Heart left ventricle (tissue), 16 donors: ENCODE measurements at regions not wholly inside any gene's neighbourhood (a gene's known extent, or its start where the extent isn't known, plus 50 kb on each side); places are given as distances from the start of the nearest gene placed in this dataset.
A peak's percentile ranks its signal among the peaks of the same experiment; 100 is the strongest.

Experiments used
- ATAC-seq, 4 donors: fragments of 200-7000 bp; cut with Tn5 transposase; one replicate each; pipeline ENCODE4 v1.9.1; 2020 to 2022; ENCODE audit warnings: moderate library complexity in 4 of 4, mild to moderate bottlenecking in 3 of 4, moderate number of reproducible peaks in 1 of 4
- DNase-seq, 5 donors: peaks; one replicate each; pipeline ENCODE4 v3.0.0-alpha.2; 2020
- H3K27ac ChIP-seq, 12 donors: fragments of 200-600 bp; sonication (generic) in 4 of 12; one replicate each; pipeline versions ENCODE4 v1.5.0 to v1.8.0; 2016 to 2022; ENCODE audit warnings: mild to moderate bottlenecking in 2 of 12
- H3K27me3 ChIP-seq, 9 donors: fragments of 200-600 bp; sonication (generic) in 2 of 9; one replicate each; pipeline versions ENCODE4 v1.5.1 to v1.8.0; 2016 to 2022; ENCODE audit warnings: mild to moderate bottlenecking in 3 of 9
- H3K36me3 ChIP-seq, 9 donors: fragments of 200-600 bp; sonication (generic) in 2 of 9; one replicate each; pipeline versions ENCODE4 v1.5.0 to v1.8.0; 2018 to 2022; ENCODE audit warnings: mild to moderate bottlenecking in 2 of 9
- H3K4me1 ChIP-seq, 12 donors: fragments of 200-600 bp; sonication (generic) in 4 of 12; one replicate each; pipeline versions ENCODE4 v1.5.0 to v1.8.0; 2016 to 2022; ENCODE audit warnings: mild to moderate bottlenecking in 3 of 12
- H3K4me3 ChIP-seq, 12 donors: fragments of 200-600 bp; sonication (generic) in 4 of 12; one replicate each; pipeline versions ENCODE4 v1.5.0 to v1.8.0; 2017 to 2022; ENCODE audit warnings: mild to moderate bottlenecking in 9 of 12, moderate library complexity in 4 of 12
- H3K9me3 ChIP-seq, 12 donors: fragments of 200-600 bp; sonication (generic) in 4 of 12; one replicate each; pipeline versions ENCODE4 v1.5.0 to v1.8.0; 2016 to 2022; ENCODE audit warnings: mild to moderate bottlenecking in 1 of 12
- CTCF ChIP-seq, 12 donors: fragments of 200-600 bp; sonication (generic) in 4 of 12; IDR thresholded peaks; one replicate each; pipeline versions ENCODE4 v1.5.0 to v1.8.0; 2018 to 2022; ENCODE audit warnings: antibody characterized with exemption in 12 of 12, mild to moderate bottlenecking in 5 of 12
- POLR2A ChIP-seq, 2 donors: fragments of 450-650 bp; IDR thresholded peaks; one replicate each; pipeline ENCODE4 v1.6.1; 2017; ENCODE audit warnings: antibody characterized with exemption in 2 of 2, mild to moderate bottlenecking in 2 of 2, moderate library complexity in 2 of 2
- WGBS, 4 donors: extraction: QIAGEN DNeasy Blood & Tissue Kit in 2 of 4; methylation state at CpG; one replicate each; pipeline versions ENCODE4 v1.1.5 to v1.1.7; 2013 to 2018; 5-methylcytosine and 5-hydroxymethylcytosine counted together
- intact Hi-C, 10 donors: fragments of 100-400 bp; cut with DNase I; formaldehyde crosslinking; loops; one replicate each; pipeline versions ENCODE4 v1.11.1 to v1.14.2; 2022
- donor health status: ischemic (EF 13 %, LVEDD 7.1; RV severe dilation, severe dysfunction).
- donor health status: healthy with polysubstance abuse.
- donor health status: DM: no; HTN: yes; CAD: no.
- donor health status: DM: no; HTN: no; CAD: no.
- donor health status: ischemic (EF 25% LVEDD 6.9; RV normal size, moderate dysfunction).
- donor health status: ischemic (EF 25% LVEDD 5.7; RV mildly dilated, moderate dysfunction).
- donor health status: healthy.
- donor health status: DM: yes; HTN: yes; CAD: no.
- donor health status: ischemic (EF 35%, LVEDD 5.7; RV mildly dilated, moderate dysfunction).
- donor health status: nonischemic (EF 11% LVEDD 7.7; RV severe dilation, severe dysfunction).
- donor health status: DM: yes; HTN: yes; CAD: no.
- donor health status: PGD.
- donor health status: ischemic (EF 29% LVEDD 5.4; RV normal size, mild dysfunction).
- donor health status: nonischemic (EF 23%, LVEDD 6.1; RV moderate dilation, normal function).

GRCh38 chr10:71132321-71132810, 80.0 kb upstream of the UNC5B start:
- peak in 1 of 4 donors; percentile 18 for ATAC-seq
- Histone ChIP-seq H3K9me3 (no peaks in the 10 kb centered on the region), H3K36me3 (no peaks in the 10 kb centered on the region), H3K27ac (no peak overlapping the region), H3K4me1 (peaks cover 0 to 18% (median 0%) of the 10 kb centered on the region in 12 donors), H3K27me3 (peaks cover 0 to 11% (median 0%) of the 10 kb centered on the region in 9 donors), H3K4me3 (no peak overlapping the region)
- TF ChIP-seq CTCF (IDR thresholded peaks at IDR 0.05) (no peak), POLR2A (IDR thresholded peaks at IDR 0.05) (no peak)
- no peak for DNase-seq
- WGBS, 4 donors, result 53 to 85% (median 71%) methylated on average over 4 of the region's 4 CpGs
- intact Hi-C loops, result no loop called here

GRCh38 chr10:71133710-71134686, 78.4 kb upstream of the UNC5B start:
- Histone ChIP-seq H3K27me3 (peaks cover 0 to 13% (median 0%) of the 10 kb centered on the region in 9 donors), H3K27ac (no peak overlapping the region), H3K36me3 (no peaks in the 10 kb centered on the region), H3K9me3 (no peaks in the 10 kb centered on the region), H3K4me1 (peaks cover 0 to 10% (median 0%) of the 10 kb centered on the region in 12 donors), H3K4me3 (no peak overlapping the region)
- DNase-seq, result no peak
- WGBS, 4 donors, result 93 to 95% (median 94%) methylated on average over 7 of the region's 7 CpGs
- TF ChIP-seq CTCF (IDR thresholded peaks at IDR 0.05), result no peak
- TF ChIP-seq POLR2A (IDR thresholded peaks at IDR 0.05), result no peak
- intact Hi-C loops, result no loop called here
- no peak for ATAC-seq

GRCh38 chr10:71134732-71135211, 77.6 kb upstream of the UNC5B start:
- DNase-seq, result no peak
- Histone ChIP-seq H3K27me3 (peaks cover 0 to 13% (median 0%) of the 10 kb centered on the region in 9 donors), H3K4me3 (no peak overlapping the region), H3K27ac (no peak overlapping the region), H3K9me3 (no peaks in the 10 kb centered on the region), H3K4me1 (peaks cover 0 to 10% (median 0%) of the 10 kb centered on the region in 12 donors), H3K36me3 (no peaks in the 10 kb centered on the region)
- no peak for TF ChIP-seq CTCF (IDR thresholded peaks at IDR 0.05)
- no peak for TF ChIP-seq POLR2A (IDR thresholded peaks at IDR 0.05)
- intact Hi-C loops, result no loop called here
- no peak for ATAC-seq
- WGBS, 4 donors, result 83 to 91% (median 87%) methylated on average over 4 of the region's 4 CpGs

- intact Hi-C loops, result no loop called here
- ATAC-seq, result no peak
- no peaks in the 10 kb centered on the region for H3K36me3 ChIP-seq
- no peak overlapping the region for H3K4me3 ChIP-seq
- H3K27ac ChIP-seq, result no peak overlapping the region
- no peaks in the 10 kb centered on the region for H3K9me3 ChIP-seq
- WGBS, 4 donors, result 84 to 89% (median 85%) methylated on average over 3 of the region's 3 CpGs
- H3K4me1 ChIP-seq, result peaks cover 0 to 10% (median 0%) of the 10 kb centered on the region in 12 donors
- TF ChIP-seq CTCF (IDR thresholded peaks at IDR 0.05) (no peak), POLR2A (IDR thresholded peaks at IDR 0.05) (no peak)
- H3K27me3 ChIP-seq, result peaks cover 0 to 13% (median 0%) of the 10 kb centered on the region in 9 donors
- no peak for DNase-seq
Observed at GRCh38 chr10:71135236-71135635, 77.1 kb upstream of the UNC5B start.
